ENCODE measurements at regions not wholly inside any gene's neighbourhood (a gene's known extent, or its start where the extent isn't known, plus 50 kb on each side); places are given as distances from the start of the nearest gene placed in this dataset.

- H3K27me3 ChIP-seq (ENCODE audit: control insufficient read depth in 1 of 2, insufficient read depth in 2 of 2, low read length in 2 of 2) = no peaks in the 10 kb centered on the region
These were observed 247.8 kb downstream of the ENGASE start for GRCh38 chr17:79322211-79323123.

DNA sequence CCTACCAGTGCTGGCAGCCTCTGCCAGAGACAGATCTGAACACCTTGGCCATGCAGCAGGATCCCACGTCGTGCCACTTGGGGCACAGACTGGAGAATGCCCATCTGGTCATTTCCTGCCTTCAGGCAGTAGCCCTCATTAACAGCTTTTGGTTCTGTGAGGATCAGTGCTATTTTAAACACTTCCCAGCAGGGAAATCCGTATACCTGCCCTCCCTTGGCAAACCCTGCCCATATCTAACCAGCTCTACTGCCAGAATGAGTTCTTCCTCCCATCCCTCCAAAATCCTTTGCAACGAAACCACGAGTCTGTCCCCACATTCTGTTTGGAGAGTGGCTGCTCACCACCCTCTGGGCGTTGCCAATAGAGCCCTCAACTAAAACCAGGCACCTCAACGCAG, 245.7 kb downstream of the ENGASE start:
- Histone ChIP-seq H3K27me3 (ENCODE audit: control insufficient read depth in 1 of 2, insufficient read depth in 2 of 2, low read length in 2 of 2) (no peaks in the 10 kb centered on the region), H3K4me3 (ENCODE audit: low read depth in 1 of 2, low read length in 2 of 2) (no peak overlapping the region), H3K27ac (ENCODE audit: low read depth, low read length) (no peak overlapping the region), H3K4me1 (ENCODE audit: insufficient read depth, low read length) (no peaks in the 10 kb centered on the region), H3K9me3 (ENCODE audit: low read length) (no peaks in the 10 kb centered on the region), H3K9ac (ENCODE audit: low read length) (no peak overlapping the region), H3K36me3 (ENCODE audit: insufficient read depth, low read length) (no peaks in the 10 kb centered on the region)

More at GRCh38 chr17:79322211-79323123, 247.8 kb downstream of the ENGASE start:
- no peak overlapping the region for H3K4me3 ChIP-seq (ENCODE audit: low read depth in 1 of 2, low read length in 2 of 2)
- no peaks in the 10 kb centered on the region for H3K9me3 ChIP-seq (ENCODE audit: low read length)
- no peak overlapping the region for H3K9ac ChIP-seq (ENCODE audit: low read length)
- no peak overlapping the region for H3K27ac ChIP-seq (ENCODE audit: low read depth, low read length)
- H3K4me1 ChIP-seq (ENCODE audit: insufficient read depth, low read length) = no peaks in the 10 kb centered on the region
- no peaks in the 10 kb centered on the region for H3K36me3 ChIP-seq (ENCODE audit: insufficient read depth, low read length)

DNA sequence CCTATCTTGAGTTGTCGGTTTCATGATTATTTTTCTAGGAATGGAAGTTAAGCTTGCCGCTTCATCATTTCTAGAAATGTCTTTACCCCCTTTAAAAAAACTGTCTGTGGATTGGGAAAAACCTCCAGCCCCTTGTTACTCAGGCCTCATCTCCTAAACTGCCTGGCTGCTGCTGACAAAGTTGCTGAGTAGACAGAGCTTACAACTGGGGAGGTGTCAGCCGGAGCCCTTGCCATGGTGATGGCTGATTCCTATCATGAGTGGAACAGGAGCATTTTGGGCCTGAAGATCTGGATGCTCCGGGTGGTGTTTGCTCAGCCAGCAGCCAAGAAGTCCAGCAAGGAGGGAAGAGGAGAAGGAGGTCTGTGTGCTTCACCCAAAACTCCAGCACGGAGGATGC, 243.3 kb downstream of the ENGASE start:
- Histone ChIP-seq H3K27ac (ENCODE audit: low read depth, low read length) (no peak overlapping the region), H3K9me3 (ENCODE audit: low read length) (no peaks in the 10 kb centered on the region), H3K27me3 (ENCODE audit: control insufficient read depth in 1 of 2, insufficient read depth in 2 of 2, low read length in 2 of 2) (no peaks in the 10 kb centered on the region), H3K4me3 (ENCODE audit: low read depth in 1 of 2, low read length in 2 of 2) (no peak overlapping the region), H3K9ac (ENCODE audit: low read length) (no peak overlapping the region), H3K4me1 (ENCODE audit: insufficient read depth, low read length) (no peaks in the 10 kb centered on the region), H3K36me3 (ENCODE audit: insufficient read depth, low read length) (no peaks in the 10 kb centered on the region)

- Histone ChIP-seq H3K36me3 (ENCODE audit: insufficient read depth, low read length) (no peaks in the 10 kb centered on the region), H3K27ac (ENCODE audit: low read depth, low read length) (no peak overlapping the region), H3K4me1 (ENCODE audit: insufficient read depth, low read length) (no peaks in the 10 kb centered on the region), H3K4me3 (ENCODE audit: low read depth in 1 of 2, low read length in 2 of 2) (no peak overlapping the region), H3K9ac (ENCODE audit: low read length) (no peak overlapping the region), H3K9me3 (ENCODE audit: low read length) (no peaks in the 10 kb centered on the region), H3K27me3 (ENCODE audit: control insufficient read depth in 1 of 2, insufficient read depth in 2 of 2, low read length in 2 of 2) (no peaks in the 10 kb centered on the region)
These were observed 242.2 kb downstream of the ENGASE start for GRCh38 chr17:79316805-79317204.

- Histone ChIP-seq H3K36me3 (ENCODE audit: insufficient read depth, low read length) (peaks cover 4% of the 10 kb centered on the region), H3K4me1 (ENCODE audit: insufficient read depth, low read length) (no peaks in the 10 kb centered on the region), H3K9me3 (ENCODE audit: low read length) (no peaks in the 10 kb centered on the region), H3K4me3 (ENCODE audit: low read depth in 1 of 2, low read length in 2 of 2) (no peak overlapping the region), H3K9ac (ENCODE audit: low read length) (no peak overlapping the region), H3K27ac (ENCODE audit: low read depth, low read length) (no peak overlapping the region), H3K27me3 (ENCODE audit: control insufficient read depth in 1 of 2, insufficient read depth in 2 of 2, low read length in 2 of 2) (no peaks in the 10 kb centered on the region)
These were observed 240.9 kb downstream of the ENGASE start for GRCh38 chr17:79315358-79316105.

DNA sequence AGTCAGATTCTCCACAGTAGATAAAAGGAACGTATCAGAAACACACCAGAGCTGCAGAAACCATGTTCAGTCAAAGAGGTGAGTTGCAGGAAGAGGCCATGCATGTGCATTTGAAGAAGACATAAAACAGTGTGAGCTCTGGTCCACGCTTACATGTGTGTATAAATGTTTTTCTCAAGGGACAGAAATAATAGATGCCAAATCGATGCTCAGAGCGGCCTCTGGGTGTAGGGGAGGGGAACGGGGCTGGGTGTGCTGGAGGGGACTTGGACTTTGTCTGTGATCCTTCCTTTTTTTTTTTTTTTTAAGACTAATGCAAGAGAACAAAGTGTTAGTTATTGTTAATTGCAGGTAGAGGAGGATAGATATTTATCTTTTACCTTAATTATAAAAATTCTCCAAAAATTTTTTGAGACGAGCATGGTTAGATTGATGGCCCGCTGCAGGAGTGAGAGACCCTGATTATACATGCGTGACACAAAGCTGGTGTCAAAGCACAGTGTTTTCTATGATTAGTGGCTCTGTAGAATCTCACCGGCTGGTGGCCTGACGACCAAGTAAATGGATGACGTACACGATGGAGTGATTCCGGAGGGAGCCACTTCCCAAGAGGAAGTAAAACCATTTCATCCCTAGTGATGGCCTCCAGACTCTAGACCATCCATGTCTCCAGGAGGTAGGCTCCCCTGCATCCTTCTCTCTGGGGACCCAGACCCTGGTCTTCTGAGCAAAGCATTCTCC, 240.2 kb downstream of the ENGASE start:
- Histone ChIP-seq H3K9me3 (ENCODE audit: low read length) (no peaks in the 10 kb centered on the region), H3K36me3 (ENCODE audit: insufficient read depth, low read length) (peaks cover 4% of the 10 kb centered on the region), H3K4me3 (ENCODE audit: low read depth in 1 of 2, low read length in 2 of 2) (no peak overlapping the region), H3K9ac (ENCODE audit: low read length) (no peak overlapping the region), H3K27me3 (ENCODE audit: control insufficient read depth in 1 of 2, insufficient read depth in 2 of 2, low read length in 2 of 2) (no peaks in the 10 kb centered on the region), H3K4me1 (ENCODE audit: insufficient read depth, low read length) (no peaks in the 10 kb centered on the region), H3K27ac (ENCODE audit: low read depth, low read length) (no peak overlapping the region)

DNA sequence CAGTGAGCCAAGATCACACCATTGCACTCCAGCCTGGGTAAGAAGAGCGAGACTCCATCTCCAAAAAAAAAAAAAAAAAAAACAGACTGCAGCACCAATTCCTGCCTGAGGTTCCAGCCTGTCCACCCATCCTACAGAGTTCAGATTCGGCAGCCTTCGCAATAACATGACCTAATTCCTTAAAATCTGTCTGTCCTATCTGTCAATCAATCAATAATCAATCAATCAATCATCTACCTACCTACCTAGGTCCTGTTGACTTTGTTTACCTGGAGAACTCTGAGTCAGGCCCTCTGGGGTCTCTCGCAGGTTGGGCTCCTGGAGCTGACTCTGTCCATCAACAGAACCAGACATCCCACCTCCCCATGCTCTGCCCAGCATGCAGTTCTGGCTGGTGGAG, 236.7 kb downstream of the ENGASE start:
- H3K27ac ChIP-seq (ENCODE audit: low read depth, low read length) = no peak overlapping the region
- peaks cover 16% of the 10 kb centered on the region for H3K4me1 ChIP-seq (ENCODE audit: insufficient read depth, low read length)
- peaks cover 11% of the 10 kb centered on the region for H3K36me3 ChIP-seq (ENCODE audit: insufficient read depth, low read length)
- no peaks in the 10 kb centered on the region for H3K27me3 ChIP-seq (ENCODE audit: control insufficient read depth in 1 of 2, insufficient read depth in 2 of 2, low read length in 2 of 2)
- H3K9ac ChIP-seq (ENCODE audit: low read length) = no peak overlapping the region
- no peak overlapping the region for H3K4me3 ChIP-seq (ENCODE audit: low read depth in 1 of 2, low read length in 2 of 2)
- H3K9me3 ChIP-seq (ENCODE audit: low read length) = no peaks in the 10 kb centered on the region

DNA sequence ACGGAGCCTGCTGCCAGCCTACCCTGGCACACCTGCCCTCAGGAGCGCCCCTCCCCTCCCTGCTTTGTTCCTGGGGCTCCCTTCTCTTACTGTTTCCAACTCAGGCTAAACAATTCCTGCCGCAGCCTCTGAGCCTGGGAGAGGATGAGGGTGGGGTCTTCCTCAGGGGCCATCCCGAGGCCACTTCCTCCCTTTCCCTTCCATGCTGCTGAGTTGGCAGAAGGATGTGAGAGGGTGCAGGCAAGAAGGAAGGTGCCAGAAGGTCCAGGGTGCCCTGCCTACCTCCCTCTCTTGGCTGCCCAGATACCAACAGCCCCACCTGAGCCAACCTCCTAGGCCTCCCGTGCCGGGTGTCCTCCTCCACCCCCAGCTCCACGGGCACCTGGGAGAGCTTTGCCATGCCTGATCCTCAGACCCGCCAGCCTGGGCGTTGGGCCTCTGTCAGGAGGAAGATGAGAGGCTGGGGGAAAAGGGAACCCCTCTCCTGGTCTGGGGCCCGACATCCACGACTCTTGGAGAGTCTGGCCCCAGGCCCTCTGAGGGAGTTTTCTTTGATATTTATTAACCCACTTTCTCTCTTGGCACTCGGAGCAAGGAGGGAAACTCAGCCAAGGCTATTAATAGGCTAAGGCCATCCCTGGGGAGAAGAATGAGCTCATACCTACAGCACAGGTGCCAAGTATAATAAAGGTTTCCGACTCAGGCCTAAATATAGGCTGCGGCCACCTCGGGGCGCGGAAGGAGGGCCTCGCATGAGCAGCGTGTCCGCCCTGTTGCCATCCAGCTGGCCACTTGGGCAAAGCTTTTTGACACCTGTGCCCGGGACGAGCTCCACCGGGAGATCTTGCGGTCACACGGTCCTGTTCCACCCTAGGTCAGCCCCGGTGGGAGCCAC, 232.0 kb downstream of the ENGASE start:
- Histone ChIP-seq H3K36me3 (ENCODE audit: insufficient read depth, low read length) (peaks cover 11% of the 10 kb centered on the region), H3K4me1 (ENCODE audit: insufficient read depth, low read length) (peaks cover 18% of the 10 kb centered on the region), H3K27me3 (ENCODE audit: control insufficient read depth in 1 of 2, insufficient read depth in 2 of 2, low read length in 2 of 2) (no peaks in the 10 kb centered on the region), H3K27ac (ENCODE audit: low read depth, low read length) (no peak overlapping the region), H3K9ac (ENCODE audit: low read length) (no peak overlapping the region), H3K4me3 (ENCODE audit: low read depth in 1 of 2, low read length in 2 of 2) (peak overlapping the region in 1 of 2 donors; percentile 11), H3K9me3 (ENCODE audit: low read length) (no peaks in the 10 kb centered on the region)

- H3K27ac ChIP-seq (ENCODE audit: low read depth, low read length) = peak overlapping the region; percentile 19
These were observed 231.3 kb downstream of the ENGASE start for GRCh38 chr17:79305768-79306423.

DNA sequence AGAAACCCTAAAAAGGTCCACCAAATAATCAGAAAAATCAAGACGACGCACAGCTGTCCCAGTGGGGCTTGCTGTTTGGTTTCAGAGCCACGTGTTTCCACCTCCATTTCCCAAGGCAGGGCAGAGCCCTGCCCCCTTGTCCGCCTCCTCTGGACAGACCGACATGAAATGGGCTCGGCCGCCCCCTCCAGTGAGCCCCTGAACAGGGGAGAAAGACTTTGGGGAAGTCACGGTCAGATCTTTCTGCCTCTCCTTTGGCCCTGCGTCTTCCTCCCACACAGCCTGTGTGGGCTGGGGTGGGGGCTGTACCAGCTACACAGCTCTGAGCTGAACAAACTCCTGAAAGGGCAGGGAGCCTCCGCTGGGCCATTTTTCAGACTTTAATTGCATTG, 230.7 kb downstream of the ENGASE start:
- Histone ChIP-seq H3K27me3 (ENCODE audit: control insufficient read depth in 1 of 2, insufficient read depth in 2 of 2, low read length in 2 of 2) (no peaks in the 10 kb centered on the region), H3K9ac (ENCODE audit: low read length) (no peak overlapping the region), H3K36me3 (ENCODE audit: insufficient read depth, low read length) (peaks cover 7% of the 10 kb centered on the region), H3K27ac (ENCODE audit: low read depth, low read length) (peak overlapping the region; percentile 19), H3K4me1 (ENCODE audit: insufficient read depth, low read length) (peaks cover 18% of the 10 kb centered on the region), H3K4me3 (ENCODE audit: low read depth in 1 of 2, low read length in 2 of 2) (no peak overlapping the region), H3K9me3 (ENCODE audit: low read length) (no peaks in the 10 kb centered on the region)

More at GRCh38 chr17:79305768-79306423, 231.3 kb downstream of the ENGASE start:
- no peaks in the 10 kb centered on the region for H3K9me3 ChIP-seq (ENCODE audit: low read length)
- peaks cover 18% of the 10 kb centered on the region for H3K4me1 ChIP-seq (ENCODE audit: insufficient read depth, low read length)
- H3K4me3 ChIP-seq (ENCODE audit: low read depth in 1 of 2, low read length in 2 of 2) = no peak overlapping the region
- H3K27me3 ChIP-seq (ENCODE audit: control insufficient read depth in 1 of 2, insufficient read depth in 2 of 2, low read length in 2 of 2) = no peaks in the 10 kb centered on the region
- peaks cover 11% of the 10 kb centered on the region for H3K36me3 ChIP-seq (ENCODE audit: insufficient read depth, low read length)
- H3K9ac ChIP-seq (ENCODE audit: low read length) = no peak overlapping the region

Measured in muscle layer of colon (tissue), 2 donors.